ENCODE measurements at regions not wholly inside any gene's neighbourhood (a gene's known extent, or its start where the extent isn't known, plus 50 kb on each side); places are given as distances from the start of the nearest gene placed in this dataset.
A peak's percentile ranks its signal among the peaks of the same experiment; 100 is the strongest.

DNA sequence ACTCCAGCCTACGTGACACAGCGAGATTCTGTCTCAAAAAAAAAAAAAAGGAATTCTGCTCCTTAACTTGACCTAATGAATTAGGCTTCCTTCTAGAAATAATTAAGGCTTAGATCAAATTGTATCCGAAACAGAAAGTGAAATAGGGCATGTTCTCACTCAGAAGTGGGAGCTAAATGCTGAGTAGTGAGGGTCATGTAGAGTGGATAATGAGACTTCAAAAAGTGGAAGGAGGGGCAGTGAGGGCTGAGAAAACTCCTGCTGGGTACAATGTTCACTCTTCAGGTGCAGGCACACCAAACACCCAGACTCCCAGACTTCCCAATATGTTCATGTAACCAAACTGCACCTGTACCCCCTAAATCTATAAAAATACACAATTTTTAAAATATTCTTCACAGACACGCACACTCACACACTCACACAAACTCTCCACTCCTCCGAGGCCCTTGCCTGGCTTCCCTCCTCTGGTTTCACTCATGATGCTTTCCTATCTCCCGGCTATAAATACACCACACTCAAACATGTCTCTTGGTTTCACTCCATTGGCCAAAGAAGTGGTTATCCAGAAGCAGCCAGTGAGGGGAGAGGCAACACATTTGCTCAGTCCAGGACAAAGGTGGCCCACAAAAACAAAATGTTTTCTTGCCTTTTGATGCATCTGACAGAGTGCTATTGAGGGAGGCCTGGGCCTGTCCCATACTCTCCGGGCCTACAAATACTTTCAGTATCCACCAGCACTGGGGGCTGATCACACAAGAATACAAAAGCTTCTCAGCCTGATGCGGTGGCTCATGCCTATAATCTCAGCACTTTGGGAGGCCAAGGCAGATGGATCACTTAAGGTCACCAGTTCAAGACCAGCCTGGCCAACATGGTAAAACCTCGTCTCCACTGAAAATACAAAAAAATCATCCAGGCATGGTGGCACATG, 249.2 kb downstream of the TOMM20 start (continued):
- TF ChIP-seq, protein P1, sequence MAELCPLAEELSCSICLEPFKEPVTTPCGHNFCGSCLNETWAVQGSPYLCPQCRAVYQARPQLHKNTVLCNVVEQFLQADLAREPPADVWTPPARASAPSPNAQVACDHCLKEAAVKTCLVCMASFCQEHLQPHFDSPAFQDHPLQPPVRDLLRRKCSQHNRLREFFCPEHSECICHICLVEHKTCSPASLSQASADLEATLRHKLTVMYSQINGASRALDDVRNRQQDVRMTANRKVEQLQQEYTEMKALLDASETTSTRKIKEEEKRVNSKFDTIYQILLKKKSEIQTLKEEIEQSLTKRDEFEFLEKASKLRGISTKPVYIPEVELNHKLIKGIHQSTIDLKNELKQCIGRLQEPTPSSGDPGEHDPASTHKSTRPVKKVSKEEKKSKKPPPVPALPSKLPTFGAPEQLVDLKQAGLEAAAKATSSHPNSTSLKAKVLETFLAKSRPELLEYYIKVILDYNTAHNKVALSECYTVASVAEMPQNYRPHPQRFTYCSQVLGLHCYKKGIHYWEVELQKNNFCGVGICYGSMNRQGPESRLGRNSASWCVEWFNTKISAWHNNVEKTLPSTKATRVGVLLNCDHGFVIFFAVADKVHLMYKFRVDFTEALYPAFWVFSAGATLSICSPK (IDR thresholded peaks at IDR 0.05; ENCODE audit: borderline replicate concordance) = no peak
- TF ChIP-seq ZNF507 (tag; conservative IDR thresholded peaks at IDR 0.05) (no peak), ZNF77 (CRISPR knock-in tag; IDR thresholded peaks at IDR 0.05) (no peak), ERF (CRISPR knock-in tag; IDR thresholded peaks at IDR 0.05) (no peak), STAT5A (IDR thresholded peaks at IDR 0.05; ENCODE audit: borderline replicate concordance, low read length) (no peak), L3MBTL2 (IDR thresholded peaks at IDR 0.05) (no peak), ZNF431 (CRISPR knock-in tag; IDR thresholded peaks at IDR 0.05) (no peak), LCOR (CRISPR knock-in tag; IDR thresholded peaks at IDR 0.05) (no peak), NCOA2 (IDR thresholded peaks at IDR 0.05; ENCODE audit: partially characterized antibody in 2 of 2) (no peak), NFRKB (IDR thresholded peaks at IDR 0.05; ENCODE audit: low read depth) (no peak), ZNF184 (CRISPR knock-in tag; IDR thresholded peaks at IDR 0.05) (no peak), ZNF324 (CRISPR knock-in tag; IDR thresholded peaks at IDR 0.05) (no peak), FOXJ3 (CRISPR knock-in tag; IDR thresholded peaks at IDR 0.05) (no peak), KAT8 (IDR thresholded peaks at IDR 0.05; ENCODE audit: low read depth) (no peak), TAF7 (tag; IDR thresholded peaks at IDR 0.05) (no peak), CXXC5 (CRISPR knock-in tag; IDR thresholded peaks at IDR 0.05) (no peak), ZNF445 (CRISPR knock-in tag; IDR thresholded peaks at IDR 0.05; ENCODE audit: low read depth) (no peak)
- TF ChIP-seq, protein P2, sequence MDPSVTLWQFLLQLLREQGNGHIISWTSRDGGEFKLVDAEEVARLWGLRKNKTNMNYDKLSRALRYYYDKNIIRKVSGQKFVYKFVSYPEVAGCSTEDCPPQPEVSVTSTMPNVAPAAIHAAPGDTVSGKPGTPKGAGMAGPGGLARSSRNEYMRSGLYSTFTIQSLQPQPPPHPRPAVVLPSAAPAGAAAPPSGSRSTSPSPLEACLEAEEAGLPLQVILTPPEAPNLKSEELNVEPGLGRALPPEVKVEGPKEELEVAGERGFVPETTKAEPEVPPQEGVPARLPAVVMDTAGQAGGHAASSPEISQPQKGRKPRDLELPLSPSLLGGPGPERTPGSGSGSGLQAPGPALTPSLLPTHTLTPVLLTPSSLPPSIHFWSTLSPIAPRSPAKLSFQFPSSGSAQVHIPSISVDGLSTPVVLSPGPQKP (CRISPR knock-in tag; IDR thresholded peaks at IDR 0.05) = no peak
- TF ChIP-seq, protein P3, sequence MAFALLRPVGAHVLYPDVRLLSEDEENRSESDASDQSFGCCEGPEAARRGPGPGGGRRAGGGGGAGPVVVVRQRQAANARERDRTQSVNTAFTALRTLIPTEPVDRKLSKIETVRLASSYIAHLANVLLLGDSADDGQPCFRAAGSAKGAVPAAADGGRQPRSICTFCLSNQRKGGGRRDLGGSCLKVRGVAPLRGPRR (CRISPR knock-in tag; IDR thresholded peaks at IDR 0.05) = no peak
- TF ChIP-seq, protein P4, sequence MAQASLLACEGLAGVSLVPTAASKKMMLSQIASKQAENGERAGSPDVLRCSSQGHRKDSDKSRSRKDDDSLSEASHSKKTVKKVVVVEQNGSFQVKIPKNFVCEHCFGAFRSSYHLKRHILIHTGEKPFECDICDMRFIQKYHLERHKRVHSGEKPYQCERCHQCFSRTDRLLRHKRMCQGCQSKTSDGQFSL (CRISPR knock-in tag; IDR thresholded peaks at IDR 0.05) = no peak
- TF ChIP-seq, protein P4 (tag; IDR thresholded peaks at IDR 0.05) = peak in 1 of 2 experiments; percentile 64; a peak in 2 of 4 replicates
- TF ChIP-seq, protein P5, sequence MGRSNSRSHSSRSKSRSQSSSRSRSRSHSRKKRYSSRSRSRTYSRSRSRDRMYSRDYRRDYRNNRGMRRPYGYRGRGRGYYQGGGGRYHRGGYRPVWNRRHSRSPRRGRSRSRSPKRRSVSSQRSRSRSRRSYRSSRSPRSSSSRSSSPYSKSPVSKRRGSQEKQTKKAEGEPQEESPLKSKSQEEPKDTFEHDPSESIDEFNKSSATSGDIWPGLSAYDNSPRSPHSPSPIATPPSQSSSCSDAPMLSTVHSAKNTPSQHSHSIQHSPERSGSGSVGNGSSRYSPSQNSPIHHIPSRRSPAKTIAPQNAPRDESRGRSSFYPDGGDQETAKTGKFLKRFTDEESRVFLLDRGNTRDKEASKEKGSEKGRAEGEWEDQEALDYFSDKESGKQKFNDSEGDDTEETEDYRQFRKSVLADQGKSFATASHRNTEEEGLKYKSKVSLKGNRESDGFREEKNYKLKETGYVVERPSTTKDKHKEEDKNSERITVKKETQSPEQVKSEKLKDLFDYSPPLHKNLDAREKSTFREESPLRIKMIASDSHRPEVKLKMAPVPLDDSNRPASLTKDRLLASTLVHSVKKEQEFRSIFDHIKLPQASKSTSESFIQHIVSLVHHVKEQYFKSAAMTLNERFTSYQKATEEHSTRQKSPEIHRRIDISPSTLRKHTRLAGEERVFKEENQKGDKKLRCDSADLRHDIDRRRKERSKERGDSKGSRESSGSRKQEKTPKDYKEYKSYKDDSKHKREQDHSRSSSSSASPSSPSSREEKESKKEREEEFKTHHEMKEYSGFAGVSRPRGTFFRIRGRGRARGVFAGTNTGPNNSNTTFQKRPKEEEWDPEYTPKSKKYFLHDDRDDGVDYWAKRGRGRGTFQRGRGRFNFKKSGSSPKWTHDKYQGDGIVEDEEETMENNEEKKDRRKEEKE (IDR thresholded peaks at IDR 0.05; ENCODE audit: borderline replicate concordance in 1 of 2, control insufficient read depth in 1 of 2, low read depth in 2 of 2, low read length in 1 of 2) = no peak

Measured in K562 (cell line).